Transverse colon (tissue), 4 donors: ENCODE measurements at regions not wholly inside any gene's neighbourhood (a gene's known extent, or its start where the extent isn't known, plus 50 kb on each side); places are given as distances from the start of the nearest gene placed in this dataset.

Experiments
- EP300 ChIP-seq: sonication (generic); formaldehyde crosslinking; IDR thresholded peaks from one replicate; pipeline ENCODE4 v1.6.1; 2017; ENCODE audit warnings: antibody characterized with exemption, low read depth
- POLR2A ChIP-seq: fragments of 450-650 bp; IDR thresholded peaks from one replicate; pipeline ENCODE4 v1.6.1; 2016; ENCODE audit warnings: antibody characterized with exemption, mild to moderate bottlenecking, moderate library complexity
- POLR2AphosphoS5 ChIP-seq, 3 donors: sonication (generic); formaldehyde crosslinking; IDR thresholded peaks; one replicate each; pipeline ENCODE4 v1.6.1; 2016; ENCODE audit warnings: antibody characterized with exemption in 3 of 3
- TF ChIP-seq, protein P1 (sequence below), 5 experiments: fragments of 200-600 bp in 3 of 5; fragments of 450-650 bp in 2 of 5; sonication (generic) in 3 of 5; IDR thresholded peaks; 1 replicate in 2 of 5; 2 replicates in 3 of 5; pipeline ENCODE4 v1.5.1; 2016 to 2017; ENCODE audit warnings: antibody characterized with exemption in 5 of 5, inconsistent platforms in 3 of 5, mild to moderate bottlenecking in 2 of 5, moderate library complexity in 1 of 5

DNA sequence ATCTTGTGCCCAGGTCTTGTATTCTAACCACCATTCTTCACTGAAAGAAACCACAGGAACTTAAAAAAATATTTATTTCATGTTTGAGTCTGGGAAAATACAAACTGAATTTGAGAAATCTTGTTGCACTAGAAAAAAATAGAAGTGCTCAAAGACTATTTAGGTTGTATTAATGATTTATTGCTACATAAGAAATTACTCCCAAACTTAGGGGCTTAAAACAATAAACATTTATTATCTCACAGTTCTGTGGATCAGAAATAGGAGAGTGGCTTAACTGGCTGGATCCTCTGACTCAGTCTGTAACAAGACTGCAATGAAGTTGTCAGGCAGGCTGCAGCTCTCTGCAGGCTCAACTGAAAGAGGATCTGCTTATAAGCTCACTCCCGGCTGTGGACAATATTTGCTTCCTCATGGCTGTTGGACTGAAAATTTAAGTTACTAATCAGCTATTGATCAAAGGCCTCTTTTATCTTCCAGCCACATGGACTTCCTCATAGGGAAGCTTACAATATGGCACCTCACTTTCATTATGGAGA is 295.4 kb upstream of the FAM241A start:
- TF ChIP-seq, protein P1, sequence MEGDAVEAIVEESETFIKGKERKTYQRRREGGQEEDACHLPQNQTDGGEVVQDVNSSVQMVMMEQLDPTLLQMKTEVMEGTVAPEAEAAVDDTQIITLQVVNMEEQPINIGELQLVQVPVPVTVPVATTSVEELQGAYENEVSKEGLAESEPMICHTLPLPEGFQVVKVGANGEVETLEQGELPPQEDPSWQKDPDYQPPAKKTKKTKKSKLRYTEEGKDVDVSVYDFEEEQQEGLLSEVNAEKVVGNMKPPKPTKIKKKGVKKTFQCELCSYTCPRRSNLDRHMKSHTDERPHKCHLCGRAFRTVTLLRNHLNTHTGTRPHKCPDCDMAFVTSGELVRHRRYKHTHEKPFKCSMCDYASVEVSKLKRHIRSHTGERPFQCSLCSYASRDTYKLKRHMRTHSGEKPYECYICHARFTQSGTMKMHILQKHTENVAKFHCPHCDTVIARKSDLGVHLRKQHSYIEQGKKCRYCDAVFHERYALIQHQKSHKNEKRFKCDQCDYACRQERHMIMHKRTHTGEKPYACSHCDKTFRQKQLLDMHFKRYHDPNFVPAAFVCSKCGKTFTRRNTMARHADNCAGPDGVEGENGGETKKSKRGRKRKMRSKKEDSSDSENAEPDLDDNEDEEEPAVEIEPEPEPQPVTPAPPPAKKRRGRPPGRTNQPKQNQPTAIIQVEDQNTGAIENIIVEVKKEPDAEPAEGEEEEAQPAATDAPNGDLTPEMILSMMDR (IDR thresholded peaks at IDR 0.05) = no peak
- TF ChIP-seq POLR2AphosphoS5 (IDR thresholded peaks at IDR 0.05) (no peak), POLR2A (no peak), EP300 (no peak)
